ENCODE measurements at regions not wholly inside any gene's neighbourhood (a gene's known extent, or its start where the extent isn't known, plus 50 kb on each side); places are given as distances from the start of the nearest gene placed in this dataset.

- TF ChIP-seq CTCF (conservative IDR thresholded peaks at IDR 0.05; ENCODE audit: low read depth, low read length): no peak
- no peak for DNase-seq (ENCODE audit: low read depth)
- no peak overlapping the region for H3K4me3 ChIP-seq (ENCODE audit: low read length)
These were observed 365.4 kb upstream of the PTGER4 start for GRCh38 chr5:40314275-40314674.

GRCh38 chr5:40312205-40312604, 367.5 kb upstream of the PTGER4 start:
- DNase-seq (ENCODE audit: low read depth): no peak
- no peak for TF ChIP-seq CTCF (conservative IDR thresholded peaks at IDR 0.05; ENCODE audit: low read depth, low read length)
- H3K4me3 ChIP-seq (ENCODE audit: low read length): no peak overlapping the region

- no peak overlapping the region for H3K4me3 ChIP-seq (ENCODE audit: low read length)
- no peak for TF ChIP-seq CTCF (conservative IDR thresholded peaks at IDR 0.05; ENCODE audit: low read depth, low read length)
- no peak for DNase-seq (ENCODE audit: low read depth)
These were observed 369.9 kb upstream of the PTGER4 start for GRCh38 chr5:40309851-40310250.

GRCh38 chr5:40308867-40309266, 370.8 kb upstream of the PTGER4 start:
- no peak for TF ChIP-seq CTCF (conservative IDR thresholded peaks at IDR 0.05; ENCODE audit: low read depth, low read length)
- H3K4me3 ChIP-seq (ENCODE audit: low read length): no peak overlapping the region
- DNase-seq (ENCODE audit: low read depth): no peak

GRCh38 chr5:40307920-40308319, 371.8 kb upstream of the PTGER4 start:
- no peak for DNase-seq (ENCODE audit: low read depth)
- TF ChIP-seq CTCF (conservative IDR thresholded peaks at IDR 0.05; ENCODE audit: low read depth, low read length): no peak
- no peak overlapping the region for H3K4me3 ChIP-seq (ENCODE audit: low read length)

GRCh38 chr5:40306869-40307487, 372.7 kb upstream of the PTGER4 start:
- no peak for DNase-seq (ENCODE audit: low read depth)
- H3K4me3 ChIP-seq (ENCODE audit: low read length): no peak overlapping the region
- TF ChIP-seq CTCF (conservative IDR thresholded peaks at IDR 0.05; ENCODE audit: low read depth, low read length): no peak

GRCh38 chr5:40292006-40292405, 387.7 kb upstream of the PTGER4 start:
- TF ChIP-seq CTCF (conservative IDR thresholded peaks at IDR 0.05; ENCODE audit: low read depth, low read length): no peak

More at GRCh38 chr5:40292006-40292405, 387.7 kb upstream of the PTGER4 start:
- H3K4me3 ChIP-seq (ENCODE audit: low read length): no peak overlapping the region
- no peak for DNase-seq (ENCODE audit: low read depth)

All from retinal pigment epithelial cell (primary cell).